ES-I3 (cell line): ENCODE measurements at regions not wholly inside any gene's neighbourhood (a gene's known extent, or its start where the extent isn't known, plus 50 kb on each side); places are given as distances from the start of the nearest gene placed in this dataset.

Experiments
- H3K36me3 ChIP-seq: 2 replicates; pipeline ENCODE4 v1.6.1; 2013; ENCODE audit warnings: mild to moderate bottlenecking, low read length, control low read depth, moderate library complexity; ENCODE audit not compliant: insufficient read depth
- H3K4me1 ChIP-seq: 2 replicates; pipeline ENCODE4 v1.6.1; 2013; ENCODE audit warnings: mild to moderate bottlenecking, control low read depth, low read length; ENCODE audit not compliant: insufficient read depth
- H3K9ac ChIP-seq: 2 replicates; pipeline ENCODE4 v1.6.1; 2013; ENCODE audit warnings: low read depth, mild to moderate bottlenecking, low read length, moderate library complexity
- H3K9me3 ChIP-seq: 2 replicates; pipeline ENCODE4 v1.6.1; 2013; ENCODE audit warnings: mild to moderate bottlenecking, low read length, moderate library complexity; ENCODE audit not compliant: control insufficient read depth, insufficient read depth

DNA sequence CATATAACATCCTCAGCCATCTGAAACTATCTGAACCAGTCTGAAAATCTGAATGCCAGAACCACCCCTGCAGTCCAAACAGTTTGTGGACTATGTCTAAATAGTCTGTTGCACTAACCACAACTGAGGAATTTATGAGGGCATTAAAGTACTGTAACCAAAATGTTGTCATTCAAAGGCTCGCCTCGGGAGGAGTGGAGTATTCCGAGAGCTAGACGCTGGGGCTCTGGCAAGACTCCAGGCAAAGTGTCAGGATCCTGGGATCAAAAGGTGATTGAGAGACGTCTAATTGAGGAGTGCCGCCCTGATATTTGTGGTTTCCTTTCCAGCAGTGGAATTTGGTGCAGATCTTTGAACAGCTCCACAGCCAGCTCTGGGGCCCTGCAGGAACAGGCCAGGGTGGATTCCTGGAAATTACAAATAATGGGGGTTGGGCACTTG, 142.9 kb upstream of the MYOCD start:
- H3K9ac ChIP-seq: no peak overlapping the region
- peaks cover 7% of the 10 kb centered on the region for H3K4me1 ChIP-seq
- no peaks in the 10 kb centered on the region for H3K9me3 ChIP-seq
- no peaks in the 10 kb centered on the region for H3K36me3 ChIP-seq

DNA sequence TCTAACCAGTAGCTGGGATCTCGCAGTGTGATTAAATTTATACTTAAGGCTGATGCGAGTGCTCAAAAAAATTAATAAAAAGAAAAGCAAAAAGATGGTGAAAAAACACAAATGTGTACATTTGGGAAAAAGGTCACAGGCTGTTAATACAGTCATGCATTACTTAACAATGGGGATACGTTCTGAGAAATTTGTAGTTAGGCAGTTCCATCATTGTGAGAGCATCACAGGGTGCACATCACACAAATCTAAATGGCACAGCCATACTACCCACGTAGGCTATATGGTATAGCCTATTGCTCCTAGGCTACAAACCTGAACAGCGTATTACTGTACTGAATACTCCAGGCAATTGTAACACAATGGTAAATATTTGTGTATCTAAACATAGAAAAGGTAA, 142.4 kb upstream of the MYOCD start:
- no peaks in the 10 kb centered on the region for H3K36me3 ChIP-seq
- H3K4me1 ChIP-seq: peaks cover 7% of the 10 kb centered on the region
- H3K9me3 ChIP-seq: no peaks in the 10 kb centered on the region
- H3K9ac ChIP-seq: no peak overlapping the region

DNA sequence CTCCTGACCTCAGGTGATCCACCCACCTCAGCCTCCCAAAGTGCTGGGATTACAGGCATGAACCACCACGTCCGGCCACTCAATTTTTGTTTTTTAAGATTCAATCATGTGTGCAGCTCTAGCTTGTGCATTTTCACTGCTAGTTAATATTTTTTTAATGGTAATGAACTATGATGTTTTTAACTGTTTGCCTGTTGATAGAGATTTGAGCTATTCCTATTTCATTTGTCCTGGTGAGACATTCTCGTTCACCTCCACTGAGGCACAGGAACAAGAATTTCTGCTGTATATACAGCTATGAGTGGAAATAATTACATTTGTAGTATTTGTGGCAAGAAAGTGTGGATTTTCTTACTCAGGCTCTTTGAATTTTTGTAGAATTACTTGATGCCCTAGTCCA, 137.7 kb upstream of the MYOCD start:
- Histone ChIP-seq H3K4me1 (no peaks in the 10 kb centered on the region), H3K9ac (no peak overlapping the region), H3K36me3 (no peaks in the 10 kb centered on the region), H3K9me3 (no peaks in the 10 kb centered on the region)

DNA sequence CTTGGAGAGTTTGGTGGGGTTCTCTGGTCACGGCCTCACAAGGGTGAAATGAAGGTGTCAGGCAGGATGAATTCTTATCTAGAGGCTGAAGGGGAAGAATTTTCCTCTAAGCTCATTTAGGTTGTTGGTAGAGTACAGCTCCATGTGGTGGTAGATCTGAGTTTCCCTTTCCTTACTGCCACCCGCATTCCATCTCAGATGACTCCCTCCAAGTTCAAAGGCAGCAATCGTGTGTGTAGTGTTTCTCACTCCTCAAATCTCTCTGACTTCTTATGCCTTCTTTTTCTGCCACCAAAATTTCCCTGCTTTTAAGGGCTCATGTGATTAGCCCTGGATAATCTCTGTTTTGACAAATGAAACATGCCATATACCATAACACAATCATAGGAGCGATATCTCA, 135.5 kb upstream of the MYOCD start:
- H3K4me1 ChIP-seq: no peaks in the 10 kb centered on the region
- H3K36me3 ChIP-seq: no peaks in the 10 kb centered on the region
- H3K9me3 ChIP-seq: no peaks in the 10 kb centered on the region
- H3K9ac ChIP-seq: no peak overlapping the region

DNA sequence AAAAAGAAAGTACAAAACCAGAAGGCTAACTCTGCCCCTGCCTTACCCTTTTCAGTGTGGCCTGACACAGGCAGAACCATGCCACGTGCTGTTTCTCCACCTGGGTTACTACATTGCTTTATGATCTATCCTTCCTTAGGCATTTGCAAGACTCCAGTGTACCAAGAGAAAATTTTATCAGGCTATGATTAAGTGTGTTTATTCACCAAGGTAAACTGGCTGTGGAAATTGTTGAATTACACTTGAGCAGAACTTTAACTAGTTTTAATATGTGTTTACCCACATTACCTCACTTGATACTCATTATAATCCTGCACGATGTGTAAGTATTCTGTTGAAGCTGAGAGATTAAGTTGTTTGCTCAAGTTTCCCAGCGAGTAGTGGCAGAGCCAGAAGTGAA, 129.7 kb upstream of the MYOCD start:
- Histone ChIP-seq H3K4me1 (no peaks in the 10 kb centered on the region; the same call in 1 of the 2 replicates), H3K9ac (no peak overlapping the region), H3K9me3 (no peaks in the 10 kb centered on the region), H3K36me3 (no peaks in the 10 kb centered on the region)

GRCh38 chr17:12536472-12536871, 129.2 kb upstream of the MYOCD start:
- H3K36me3 ChIP-seq: no peaks in the 10 kb centered on the region
- no peaks in the 10 kb centered on the region; the same call in 1 of the 2 replicates for H3K4me1 ChIP-seq
- no peaks in the 10 kb centered on the region for H3K9me3 ChIP-seq
- no peak overlapping the region for H3K9ac ChIP-seq

DNA sequence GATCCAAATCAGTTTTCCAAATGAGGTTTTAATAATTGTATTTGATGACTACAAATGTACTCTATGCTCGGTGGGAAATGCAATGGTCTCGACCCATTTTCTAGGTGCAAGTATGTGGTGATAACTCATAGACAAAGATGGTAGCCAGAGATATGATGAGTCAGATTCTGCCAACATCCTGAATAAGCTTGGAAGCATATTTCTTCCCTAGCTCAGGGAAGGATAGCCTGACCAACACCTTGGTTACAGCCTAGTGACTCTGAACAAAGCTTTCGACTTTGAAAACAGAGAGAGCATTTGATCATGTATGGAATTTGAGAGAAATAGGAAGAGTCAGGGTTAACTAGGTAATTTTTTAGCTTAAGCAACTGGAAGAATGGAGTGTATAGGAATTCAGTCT, 128.3 kb upstream of the MYOCD start:
- H3K36me3 ChIP-seq: no peaks in the 10 kb centered on the region
- H3K4me1 ChIP-seq: no peaks in the 10 kb centered on the region; the same call in 1 of the 2 replicates
- no peak overlapping the region for H3K9ac ChIP-seq
- H3K9me3 ChIP-seq: no peaks in the 10 kb centered on the region

- H3K9ac ChIP-seq: no peak overlapping the region
- no peaks in the 10 kb centered on the region; the same call in 1 of the 2 replicates for H3K4me1 ChIP-seq
- H3K36me3 ChIP-seq: no peaks in the 10 kb centered on the region
- H3K9me3 ChIP-seq: no peaks in the 10 kb centered on the region
Observed at GRCh38 chr17:12538003-12538402, 127.7 kb upstream of the MYOCD start.

DNA sequence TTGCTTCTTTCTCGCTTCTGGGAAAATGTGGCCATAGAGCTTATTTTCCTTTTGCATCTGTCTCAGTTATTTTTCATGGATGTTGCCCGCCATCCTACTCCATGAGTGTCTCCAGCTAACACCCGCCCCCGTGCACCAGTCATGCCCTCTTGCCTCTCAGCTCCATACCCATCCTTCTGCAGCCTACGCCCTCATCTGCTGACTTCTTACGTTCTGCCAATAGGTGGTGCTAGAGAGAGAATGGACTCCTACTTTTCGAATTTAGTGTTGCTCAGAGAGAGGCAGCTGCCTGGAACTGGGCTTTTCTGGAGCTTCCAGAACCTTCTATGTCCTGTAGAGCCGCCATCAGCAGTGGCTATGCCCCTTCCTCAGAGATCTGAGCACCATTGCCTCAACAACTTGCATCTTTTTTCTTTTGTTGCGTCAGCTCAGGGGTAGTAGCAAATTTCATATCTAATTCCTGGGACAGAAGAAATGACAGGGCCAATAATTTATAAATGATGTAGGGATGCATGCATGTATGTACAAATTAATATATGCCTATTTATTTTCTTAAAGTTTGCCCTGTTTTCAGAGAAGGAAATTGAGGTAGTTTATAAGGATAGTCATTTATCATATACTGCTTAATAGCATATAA, 119.7 kb upstream of the MYOCD start:
- Histone ChIP-seq H3K9me3 (no peaks in the 10 kb centered on the region), H3K9ac (no peak overlapping the region), H3K36me3 (no peaks in the 10 kb centered on the region), H3K4me1 (no peaks in the 10 kb centered on the region)

- H3K9ac ChIP-seq: no peak overlapping the region
- H3K4me1 ChIP-seq: no peaks in the 10 kb centered on the region
- H3K36me3 ChIP-seq: no peaks in the 10 kb centered on the region
- H3K9me3 ChIP-seq: no peaks in the 10 kb centered on the region
Observed at GRCh38 chr17:12546983-12547382, 118.7 kb upstream of the MYOCD start.

- Histone ChIP-seq H3K4me1 (no peaks in the 10 kb centered on the region), H3K9ac (no peak overlapping the region), H3K9me3 (no peaks in the 10 kb centered on the region), H3K36me3 (no peaks in the 10 kb centered on the region)
Observed at GRCh38 chr17:12547831-12548230, 117.9 kb upstream of the MYOCD start.

- H3K4me1 ChIP-seq: no peaks in the 10 kb centered on the region
- no peaks in the 10 kb centered on the region for H3K9me3 ChIP-seq
- H3K9ac ChIP-seq: no peak overlapping the region
- H3K36me3 ChIP-seq: no peaks in the 10 kb centered on the region
Observed at GRCh38 chr17:12548558-12548957, 117.1 kb upstream of the MYOCD start.

GRCh38 chr17:12549499-12550041, 116.1 kb upstream of the MYOCD start:
- Histone ChIP-seq H3K36me3 (no peaks in the 10 kb centered on the region; the same call in 1 of the 2 replicates), H3K9ac (no peak overlapping the region), H3K9me3 (no peaks in the 10 kb centered on the region), H3K4me1 (no peaks in the 10 kb centered on the region)

DNA sequence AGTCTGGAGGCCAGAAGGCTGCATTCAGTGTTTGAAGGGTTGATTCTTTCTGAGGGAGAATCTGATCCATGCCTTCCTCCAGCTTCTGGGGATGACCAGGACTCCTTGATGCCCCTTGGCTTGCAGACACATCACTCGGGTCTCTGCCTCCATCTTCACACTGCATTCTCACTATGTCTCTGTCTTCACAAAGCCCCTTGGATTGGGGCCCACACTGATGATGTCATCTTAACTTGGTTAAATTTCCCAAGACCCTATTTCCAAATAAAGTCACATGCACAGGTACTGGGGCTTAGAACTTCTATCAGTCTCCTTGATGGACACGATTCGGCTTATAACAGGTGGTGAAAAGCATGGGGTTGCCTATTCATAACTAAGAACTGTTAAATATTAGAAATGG, 112.1 kb upstream of the MYOCD start:
- Histone ChIP-seq H3K9me3 (no peaks in the 10 kb centered on the region), H3K9ac (no peak overlapping the region), H3K4me1 (no peaks in the 10 kb centered on the region), H3K36me3 (no peaks in the 10 kb centered on the region; the same call in 1 of the 2 replicates)

DNA sequence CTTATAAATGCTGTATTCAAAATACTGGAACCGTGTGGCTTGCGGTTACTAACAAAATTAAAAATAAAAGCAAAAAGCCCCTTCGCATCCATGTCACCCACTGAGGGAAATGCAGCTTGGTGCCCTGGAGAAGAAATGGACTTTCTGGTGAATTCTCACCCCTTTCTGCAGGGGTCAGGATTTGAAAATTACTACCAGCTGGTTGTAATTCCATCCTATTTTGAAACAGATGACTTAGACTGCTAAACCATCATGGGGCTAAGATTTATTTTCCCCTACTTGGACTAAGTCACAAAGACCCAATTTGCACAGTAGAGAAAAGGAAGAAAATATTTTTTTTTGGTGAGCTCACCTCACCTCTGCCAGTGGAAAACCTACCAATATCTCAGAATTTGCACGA, 111.4 kb upstream of the MYOCD start:
- Histone ChIP-seq H3K4me1 (no peaks in the 10 kb centered on the region), H3K36me3 (no peaks in the 10 kb centered on the region; the same call in 1 of the 2 replicates), H3K9ac (no peak overlapping the region), H3K9me3 (no peaks in the 10 kb centered on the region)
